Stimulated activated naive CD4-positive, alpha-beta T cell treated with Interleukin-2 at 50 U/mL for 16 hours (primary cell): ENCODE measurements at regions not wholly inside any gene's neighbourhood (a gene's known extent, or its start where the extent isn't known, plus 50 kb on each side); places are given as distances from the start of the nearest gene placed in this dataset.

Source experiments
- DNase-seq: peaks from one replicate; lab custom pipeline; 2025; lab: John Stamatoyannopoulos, UW

DNA sequence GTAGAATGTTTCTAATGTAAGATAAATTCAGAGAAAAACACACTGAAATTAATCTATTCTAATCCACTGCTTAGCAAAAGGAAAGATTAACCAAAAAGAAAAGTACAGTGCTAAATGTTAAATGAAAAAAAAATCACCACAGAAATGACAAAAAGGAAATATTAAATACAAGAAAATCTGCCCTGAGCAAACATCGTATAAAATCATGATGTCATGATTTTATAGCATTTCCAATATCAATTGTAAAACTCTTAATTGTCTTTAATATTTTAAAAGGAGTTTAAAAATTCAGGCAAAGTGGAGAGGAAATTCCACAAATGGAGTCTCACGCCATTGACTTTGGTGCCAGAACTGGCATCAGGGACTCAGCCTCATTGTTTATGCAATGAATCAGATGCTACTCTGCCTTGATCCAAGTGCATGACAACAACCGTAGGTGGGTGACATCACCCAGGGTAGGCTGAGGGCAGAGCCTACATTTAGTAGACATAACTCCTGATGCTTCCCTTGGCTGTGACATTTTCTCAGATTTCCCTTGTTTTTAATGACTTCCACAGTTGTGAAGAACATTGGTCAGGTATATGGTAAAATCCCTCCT, 696.8 kb downstream of the SEMA5A start:
- DNase-seq = no peak

DNA sequence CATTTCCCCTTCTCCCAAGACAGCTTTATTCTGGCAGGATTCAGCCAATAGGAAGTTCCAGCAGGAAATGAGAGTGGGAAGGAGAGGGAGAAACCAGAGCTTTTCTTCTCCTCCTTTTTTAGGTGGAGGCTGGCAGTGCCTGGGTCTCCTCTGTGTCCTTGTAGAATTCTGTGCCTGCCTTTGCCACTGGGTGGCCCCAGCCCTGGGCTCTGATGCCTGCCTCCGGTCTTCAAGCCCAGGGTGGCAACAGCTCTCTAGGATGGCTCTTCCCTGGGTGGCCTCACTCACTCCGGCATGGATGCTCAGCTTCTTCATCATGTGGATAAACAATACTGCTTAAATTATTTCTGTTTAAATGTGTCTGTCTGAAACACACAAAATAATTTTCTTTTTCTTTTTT, 694.8 kb downstream of the SEMA5A start:
- DNase-seq = no peak

DNA sequence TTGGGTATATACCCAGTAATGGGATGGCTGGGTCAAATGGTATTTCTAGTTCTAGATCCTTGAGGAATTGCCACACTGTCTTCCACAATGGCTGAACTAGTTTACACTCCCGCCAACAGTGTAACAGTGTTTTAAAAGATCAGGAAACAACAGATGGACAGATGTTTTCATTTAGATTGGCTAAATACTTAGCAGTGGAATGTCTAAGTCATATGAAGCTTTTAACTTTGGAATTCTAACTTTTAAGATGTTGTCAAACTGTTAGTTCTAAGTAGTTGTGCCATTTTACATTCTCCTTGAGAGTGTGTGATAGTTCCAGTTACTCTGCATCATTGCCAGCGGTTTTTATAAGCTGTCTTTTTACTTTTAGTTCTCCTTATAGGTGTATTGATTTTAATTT, 688.8 kb downstream of the SEMA5A start:
- DNase-seq = no peak

DNA sequence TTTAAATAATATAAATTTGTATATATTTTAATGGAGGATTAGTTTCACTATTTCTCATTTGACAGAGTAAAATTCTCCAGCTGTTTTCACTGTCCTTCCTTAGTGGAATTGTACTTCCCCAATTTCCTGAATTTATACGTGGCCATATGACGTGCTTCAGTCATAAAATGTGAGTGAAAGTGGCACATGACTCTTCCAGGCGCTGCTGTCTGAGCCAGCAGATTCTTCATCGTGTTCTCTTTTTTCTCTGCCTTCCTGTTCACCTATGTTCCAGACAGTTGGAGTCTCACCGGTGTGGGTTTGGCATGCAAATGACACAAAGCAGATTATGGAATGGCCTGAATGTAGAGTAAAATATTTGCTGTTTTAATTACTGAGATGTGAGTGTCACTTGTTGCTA, 684.1 kb downstream of the SEMA5A start:
- DNase-seq = no peak

DNA sequence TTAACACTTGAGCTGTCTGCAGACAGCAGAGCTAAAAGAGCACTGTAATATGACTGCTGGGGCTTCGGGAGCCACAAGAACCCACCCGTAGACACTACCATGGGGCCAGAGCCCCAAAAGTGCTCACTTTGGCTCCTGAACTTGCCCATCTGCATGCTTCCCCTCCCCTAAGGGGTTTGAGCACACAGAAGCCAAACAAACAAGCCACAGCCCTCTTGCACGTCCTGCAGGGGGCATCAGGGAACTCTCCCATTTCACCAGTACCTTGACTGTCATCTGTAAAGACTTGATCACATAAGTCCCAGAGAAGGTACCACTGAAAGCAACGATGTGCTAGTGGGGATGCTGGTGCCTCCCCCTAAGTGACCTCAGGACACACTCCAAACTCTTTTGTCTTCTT, 681.8 kb downstream of the SEMA5A start:
- DNase-seq = no peak

DNA sequence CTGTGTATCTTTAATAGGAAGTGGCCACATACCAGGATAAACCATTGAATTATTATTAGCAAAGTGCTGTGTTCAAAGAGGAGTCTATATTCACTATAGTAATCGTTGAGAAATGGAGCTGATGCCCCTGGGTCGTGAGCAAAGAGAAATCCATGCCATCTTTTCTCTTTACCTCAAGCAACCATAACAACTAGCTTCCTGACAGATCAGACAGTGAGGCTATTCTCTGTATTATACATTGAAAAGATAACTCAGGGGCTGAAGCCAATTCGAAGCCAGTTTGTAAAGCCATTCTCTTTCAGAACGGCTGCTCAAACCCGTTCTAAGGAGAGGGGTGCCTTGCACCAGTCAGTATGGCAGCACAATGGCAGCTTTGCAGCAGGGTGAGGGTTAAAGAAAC, 680.6 kb downstream of the SEMA5A start:
- DNase-seq = no peak

DNA sequence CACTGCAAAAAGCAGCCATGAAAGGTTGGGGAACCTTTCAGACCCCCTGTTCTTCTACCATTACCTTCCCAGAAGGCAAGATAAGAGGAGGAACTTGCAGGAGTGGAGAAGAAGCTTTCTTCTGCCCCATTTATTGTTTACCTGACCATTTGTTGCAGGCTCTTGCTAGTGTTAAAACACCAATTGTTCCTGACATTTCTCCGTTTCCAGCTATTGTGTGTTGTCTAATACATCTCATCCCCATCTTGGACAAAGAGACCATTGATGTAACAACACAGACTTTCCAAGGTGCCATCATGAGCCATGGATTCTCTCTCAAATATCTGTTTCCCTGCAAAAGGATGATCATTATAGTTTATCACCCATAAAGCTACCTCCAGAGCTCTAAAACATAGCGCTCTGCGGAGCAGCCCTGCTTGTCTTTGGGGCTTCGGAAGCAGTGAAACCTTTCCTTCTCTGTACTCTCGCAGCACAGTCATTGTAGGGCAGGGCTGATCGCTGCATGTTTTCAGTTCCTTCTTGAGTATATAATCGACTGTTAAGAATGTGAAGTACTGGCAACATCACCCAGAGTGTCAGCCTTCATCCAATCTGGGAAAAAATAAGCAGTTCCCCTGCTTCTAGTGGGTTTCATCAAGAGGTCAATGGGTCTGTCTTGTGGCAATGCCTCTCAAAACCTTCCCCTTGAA, 680.0 kb downstream of the SEMA5A start:
- DNase-seq = no peak

DNA sequence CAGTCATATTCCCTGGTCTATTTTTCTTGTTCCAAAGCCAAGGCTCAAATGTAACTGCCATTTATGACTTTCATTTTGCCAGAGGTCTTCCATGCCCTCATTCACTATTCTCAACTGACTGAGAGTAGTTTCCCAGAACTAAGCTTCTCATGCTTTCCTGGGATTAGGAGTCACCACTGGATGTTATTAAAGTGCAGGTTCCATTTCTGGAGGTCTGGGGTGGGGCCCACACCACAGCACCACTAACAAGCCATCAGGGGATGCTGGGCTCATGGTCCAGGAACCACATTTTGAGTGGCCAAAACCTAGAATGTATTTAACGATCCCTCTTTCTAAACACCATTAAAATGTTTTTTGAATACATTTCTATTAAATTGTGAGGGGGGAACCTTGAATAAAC, 677.6 kb downstream of the SEMA5A start:
- no peak for DNase-seq

DNA sequence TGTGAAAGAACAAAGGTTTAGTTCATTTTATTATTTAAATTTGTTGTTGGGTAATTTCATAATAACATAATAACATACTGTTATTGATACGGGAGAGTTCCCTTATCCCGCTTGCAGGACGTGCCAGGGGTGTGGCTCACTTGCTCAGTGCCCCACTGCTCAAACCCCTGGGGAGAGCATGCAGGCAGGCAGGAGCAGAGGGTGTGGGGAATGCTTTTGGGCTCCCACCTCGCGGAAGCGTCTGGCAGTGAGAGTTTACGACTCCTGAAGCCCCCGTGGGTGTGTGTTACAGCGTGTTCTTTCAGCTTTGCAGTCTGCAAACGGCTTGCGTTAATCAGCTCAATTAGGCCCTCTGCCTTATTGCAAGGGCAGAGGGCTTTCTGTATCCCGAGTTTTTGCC, 675.9 kb downstream of the SEMA5A start:
- DNase-seq = no peak

DNA sequence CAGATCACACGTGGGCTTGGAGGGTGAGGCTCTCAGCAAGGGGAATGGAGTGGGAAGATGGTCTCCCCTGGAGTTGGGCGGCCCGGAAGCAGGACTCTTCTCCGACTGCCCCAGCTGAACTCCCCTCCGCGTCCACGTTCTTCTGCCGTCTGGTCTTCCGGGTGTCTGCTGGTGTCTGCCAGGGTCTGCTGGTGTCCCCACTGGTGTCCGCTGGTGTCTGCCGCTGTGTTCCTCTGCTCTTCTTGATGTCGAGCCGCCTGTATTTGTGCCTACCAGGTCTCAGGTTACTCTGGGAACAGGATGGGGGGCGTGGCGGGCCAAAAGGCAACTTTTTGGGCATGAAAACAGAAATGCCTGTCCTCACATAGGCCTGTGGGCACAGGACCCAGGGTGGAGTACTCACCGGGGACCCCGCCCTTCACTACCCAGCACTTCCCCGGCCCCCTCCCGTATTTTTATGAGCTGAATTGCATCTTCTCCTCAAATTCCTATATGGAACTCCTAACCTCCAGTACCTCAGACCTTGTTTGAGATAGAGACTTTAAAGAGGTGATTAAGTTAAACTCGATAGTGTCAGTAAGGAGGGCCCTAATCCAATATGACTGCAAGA, 675.4 kb downstream of the SEMA5A start:
- no peak for DNase-seq

DNA sequence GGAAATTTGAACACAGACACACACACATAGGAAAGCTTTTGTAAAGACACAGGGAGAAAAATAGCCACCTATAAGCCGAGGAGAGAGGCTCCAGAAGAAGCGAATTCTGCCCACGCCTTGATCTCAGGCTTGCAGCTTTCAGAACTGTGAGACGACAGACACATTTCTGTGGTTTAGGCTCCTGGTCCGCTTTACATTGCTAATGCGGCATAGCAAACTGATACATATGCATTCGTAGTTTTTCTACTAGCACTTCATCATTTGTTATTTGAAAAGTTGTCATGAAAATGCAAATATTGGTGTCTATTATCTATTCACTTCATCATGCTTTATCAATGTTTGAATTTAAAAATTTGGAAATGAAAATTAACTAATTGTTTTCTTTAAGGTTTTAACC, 674.9 kb downstream of the SEMA5A start:
- no peak for DNase-seq

DNA sequence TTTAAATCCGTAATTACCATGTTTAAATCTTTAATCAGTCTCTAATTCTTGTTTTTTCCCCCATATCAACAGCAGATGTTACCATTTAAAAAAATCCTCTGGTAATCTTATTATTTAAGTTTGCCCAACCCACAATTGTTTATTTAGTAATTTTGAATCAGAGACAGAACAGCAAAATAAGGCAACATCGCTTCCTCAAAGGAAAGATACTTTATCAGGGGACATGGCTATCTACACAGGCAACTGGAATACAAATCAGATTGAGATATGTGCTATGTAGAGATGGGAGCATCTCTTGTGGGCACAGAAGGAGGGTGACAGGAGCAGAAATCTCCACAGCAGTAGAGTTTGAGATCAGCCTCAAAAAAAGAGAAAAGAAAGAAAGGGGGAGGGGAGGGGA, 674.4 kb downstream of the SEMA5A start:
- DNase-seq = no peak

DNA sequence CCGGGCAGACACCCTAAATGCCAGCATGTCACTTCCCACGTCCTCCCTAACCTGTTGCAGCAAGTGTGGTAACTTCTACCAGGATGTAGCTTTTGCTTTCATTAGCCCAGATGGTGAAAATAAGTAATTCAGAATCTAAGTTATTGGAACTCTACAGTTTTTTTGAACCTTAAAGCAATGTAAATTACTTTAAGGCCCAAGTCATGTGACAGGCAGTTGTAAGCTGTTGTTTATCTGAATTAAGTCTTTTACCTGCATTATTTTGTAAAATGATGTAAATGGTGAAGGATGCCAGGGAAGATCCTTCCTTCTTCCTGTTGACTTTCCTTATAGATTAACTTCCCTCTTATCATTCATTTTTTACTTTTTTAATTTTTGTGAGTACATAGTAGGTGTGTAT, 670.2 kb downstream of the SEMA5A start:
- DNase-seq = no peak

DNA sequence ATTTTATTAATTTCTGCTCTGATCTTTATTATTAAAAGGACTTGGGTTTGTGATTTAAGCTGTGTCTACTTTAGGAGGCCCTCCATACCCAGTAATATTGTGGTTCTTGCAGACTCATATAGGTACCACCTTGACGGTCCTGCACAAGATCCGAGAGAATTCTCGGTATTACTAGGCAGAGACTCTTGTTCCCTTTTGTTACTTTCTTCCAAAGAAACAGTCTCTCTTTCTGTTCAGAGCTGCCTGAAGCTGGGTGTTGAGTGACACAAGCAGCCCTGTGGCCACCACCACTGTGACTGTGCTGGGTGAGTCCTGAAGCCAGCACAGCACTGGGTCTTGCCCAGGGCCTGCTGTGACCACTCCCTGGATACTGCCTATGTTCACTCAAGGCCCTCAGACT, 666.6 kb downstream of the SEMA5A start:
- DNase-seq = no peak

DNA sequence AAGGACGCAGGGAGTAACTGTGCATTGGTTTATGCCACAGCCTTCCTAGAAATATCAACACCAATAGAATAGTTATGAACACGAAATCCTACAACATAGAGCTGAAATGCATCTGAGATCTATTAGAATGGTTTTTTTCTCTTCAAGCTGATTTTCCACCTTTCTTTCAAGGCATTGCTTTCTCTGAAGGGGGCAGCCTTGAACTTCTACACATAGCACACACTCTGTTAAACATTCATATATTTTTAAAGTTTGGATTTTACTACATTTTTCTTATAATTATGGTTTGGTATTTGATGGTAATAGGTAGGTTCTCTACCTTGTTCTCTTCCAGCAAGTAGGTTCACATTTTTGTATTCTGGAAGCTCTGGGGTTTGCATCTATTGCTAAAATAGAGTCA, 661.8 kb downstream of the SEMA5A start:
- no peak for DNase-seq

DNA sequence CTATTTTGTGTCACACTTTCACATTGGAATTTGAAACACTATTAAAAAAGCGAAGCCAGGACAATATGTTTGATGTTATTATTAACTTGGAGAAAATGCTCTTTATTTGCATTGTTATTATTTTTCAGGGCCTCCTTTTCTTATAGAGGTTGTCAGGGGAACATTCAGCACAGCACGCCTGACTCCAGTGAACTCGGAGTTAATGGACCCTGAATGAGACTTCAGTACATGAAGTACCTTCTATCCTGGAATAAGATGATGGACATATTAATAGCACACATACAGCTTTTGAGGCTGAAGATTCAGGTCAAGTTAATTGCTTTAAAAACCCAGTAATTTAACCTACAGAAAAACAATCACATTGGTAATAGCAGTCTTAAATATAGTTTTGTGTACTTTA, 652.9 kb downstream of the SEMA5A start:
- DNase-seq = no peak

DNA sequence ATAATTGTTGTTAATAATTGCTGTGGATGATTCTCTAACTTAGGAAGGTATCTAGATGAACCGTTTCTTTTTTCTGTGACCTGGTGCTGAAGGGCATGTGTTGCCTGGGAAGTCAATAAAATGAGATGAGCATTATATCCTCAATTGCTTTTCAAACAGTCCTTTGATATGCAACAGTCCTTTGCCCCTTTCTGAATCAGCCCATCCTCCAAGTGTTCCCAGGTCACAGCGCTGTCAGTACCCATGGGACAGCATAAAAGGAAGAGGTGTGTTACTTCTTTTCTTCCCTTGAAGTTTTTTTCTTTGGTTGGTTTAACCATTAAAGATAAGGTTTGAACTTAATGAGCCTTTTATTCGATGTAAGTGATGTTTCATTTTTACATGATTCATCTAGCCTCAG, 651.8 kb downstream of the SEMA5A start:
- no peak for DNase-seq

DNA sequence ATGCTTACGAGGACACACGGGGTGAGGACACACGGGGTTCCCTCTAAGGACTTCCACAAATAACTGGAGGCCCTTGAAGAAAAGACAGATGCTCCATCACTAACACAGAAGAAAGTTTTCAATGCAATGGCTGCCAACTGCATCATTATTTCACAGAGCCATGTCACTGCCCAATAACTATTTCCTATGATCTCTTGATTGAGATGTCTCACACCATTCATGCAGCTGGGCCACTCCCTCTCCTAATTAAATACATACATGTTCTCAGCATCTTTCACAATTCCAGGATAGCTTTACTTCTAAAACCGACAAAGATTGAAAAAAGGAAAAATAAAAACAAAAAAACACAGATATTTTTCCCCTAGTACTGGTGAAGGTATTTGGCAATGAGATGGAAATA, 650.8 kb downstream of the SEMA5A start:
- no peak for DNase-seq

DNA sequence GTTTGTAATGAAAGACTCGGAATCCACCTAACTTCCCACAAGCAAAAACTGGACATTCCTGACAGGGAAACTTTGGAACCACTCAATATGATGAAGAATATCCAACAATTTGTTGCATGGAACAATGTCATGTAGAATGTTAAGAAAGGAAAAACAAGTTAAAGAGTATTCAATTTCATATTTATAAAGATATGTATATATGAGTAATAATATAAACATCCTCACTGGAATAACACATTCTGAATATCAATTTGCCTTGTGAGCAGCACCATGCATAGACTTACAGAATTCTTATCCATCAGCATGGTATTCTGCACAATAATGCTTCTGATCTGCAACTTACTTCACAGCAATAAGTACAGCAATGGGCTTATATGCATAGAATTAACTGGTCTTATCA, 650.3 kb downstream of the SEMA5A start:
- no peak for DNase-seq

DNA sequence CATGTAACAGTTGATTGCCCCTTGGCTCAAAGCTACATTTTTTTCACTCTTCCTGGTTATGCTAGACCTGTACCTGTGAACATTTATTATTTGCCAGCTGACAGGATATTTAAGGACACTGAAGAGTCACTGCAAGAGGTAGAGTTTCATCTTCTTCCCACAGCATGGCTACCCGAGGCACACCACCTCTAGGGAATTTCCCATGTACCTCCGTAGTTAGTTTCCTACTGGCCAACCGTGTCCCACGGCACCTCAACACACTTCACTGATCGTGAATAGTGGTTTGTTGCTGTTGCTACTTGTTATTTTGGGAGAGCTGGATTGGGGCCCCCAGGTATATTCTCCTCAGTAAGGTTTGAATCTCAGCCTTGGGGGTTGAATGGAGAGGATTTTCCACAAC, 648.6 kb downstream of the SEMA5A start:
- DNase-seq = no peak

DNA sequence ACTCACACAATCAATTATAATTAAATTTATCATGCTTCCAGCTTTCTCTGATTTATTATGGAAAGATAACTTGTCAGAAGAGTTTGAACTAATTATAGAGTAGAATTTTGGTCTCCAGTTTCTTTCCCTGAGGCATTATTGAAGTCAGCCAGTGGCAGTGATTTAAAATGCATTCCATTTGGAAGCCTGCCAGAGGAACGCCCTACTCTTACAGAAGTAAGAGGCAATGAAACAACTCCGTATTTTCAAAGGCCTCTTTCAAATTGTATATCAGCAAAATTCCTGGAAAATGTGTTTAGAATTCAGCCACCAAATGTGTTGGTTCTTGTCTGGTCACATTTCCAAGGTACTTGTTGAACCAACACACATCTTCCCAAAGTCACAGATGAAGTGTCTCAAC, 640.9 kb downstream of the SEMA5A start:
- no peak for DNase-seq

DNA sequence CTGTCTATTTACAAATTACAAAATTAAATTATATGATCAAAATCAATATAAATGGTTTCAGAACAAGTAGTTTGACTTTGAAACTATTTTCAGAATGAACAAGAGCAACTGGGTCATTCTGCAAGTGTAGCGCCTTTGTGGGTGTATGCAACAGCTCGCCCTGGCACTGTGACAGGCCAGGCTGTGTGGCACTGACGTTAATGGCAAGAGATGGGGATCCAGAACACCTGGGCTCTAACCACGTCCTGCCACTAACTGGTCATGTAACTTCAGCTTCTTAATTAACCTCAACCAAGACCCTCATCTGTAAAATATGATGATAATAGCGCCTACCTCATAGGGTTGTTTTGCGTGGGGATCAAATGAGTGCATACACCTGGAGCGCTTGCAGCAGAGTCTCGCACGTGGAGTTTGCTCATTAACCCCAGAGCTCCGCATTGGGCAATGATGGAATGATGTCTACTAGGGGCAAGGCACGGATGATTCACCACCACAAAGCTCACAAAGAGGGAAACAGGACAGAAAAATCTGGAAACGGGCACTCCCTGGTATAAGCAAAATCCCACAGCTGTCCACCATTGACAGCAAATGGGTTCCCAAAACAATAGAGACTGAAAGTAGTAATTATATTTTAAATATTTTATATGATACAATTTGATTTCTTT, 639.4 kb downstream of the SEMA5A start:
- no peak for DNase-seq

DNA sequence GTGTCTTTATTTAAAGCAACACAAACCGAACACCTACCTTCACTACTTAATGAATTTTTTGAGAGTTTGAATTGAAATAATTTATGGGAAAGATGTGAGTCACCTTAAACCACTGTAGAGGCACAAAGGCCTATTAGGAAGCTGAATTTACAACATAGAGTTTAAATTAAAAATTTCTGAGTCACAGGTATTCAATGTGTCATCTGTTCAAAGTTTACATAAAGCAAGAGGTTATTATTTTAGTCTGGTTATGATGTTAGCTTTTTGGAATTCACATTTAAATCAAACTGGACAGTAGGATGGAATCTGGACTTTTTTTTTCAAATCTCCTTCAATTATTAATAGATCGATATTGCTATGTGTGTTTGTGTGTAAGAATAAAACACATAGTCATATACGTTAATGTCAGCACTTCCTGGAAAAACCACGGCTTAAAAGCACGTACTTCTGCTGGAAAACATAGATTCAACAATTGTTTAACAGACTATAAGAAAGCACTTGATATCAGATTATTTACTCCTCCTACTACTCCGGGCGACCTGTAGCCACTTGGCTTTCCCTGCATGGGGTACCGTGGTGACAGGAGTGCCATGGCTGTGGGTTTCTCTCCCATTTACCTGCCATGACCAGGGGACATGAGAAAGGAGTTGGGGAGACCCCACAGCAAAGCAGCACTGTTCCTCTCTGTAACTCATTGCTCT, 638.6 kb downstream of the SEMA5A start:
- no peak for DNase-seq
